Adrenal gland (tissue), 5 donors: ENCODE measurements at regions not wholly inside any gene's neighbourhood (a gene's known extent, or its start where the extent isn't known, plus 50 kb on each side); places are given as distances from the start of the nearest gene placed in this dataset.

Source experiments
- CTCF ChIP-seq, 6 experiments: fragments of 450-650 bp in 4 of 6; fragments of 200-600 bp in 2 of 6; sonication (generic) in 1 of 6; IDR thresholded peaks; 1 replicate in 5 of 6; 2 replicates in 1 of 6; pipeline versions ENCODE4 v1.5.1 to v1.8.0; 2016 to 2021; ENCODE audit warnings: antibody characterized with exemption in 6 of 6, mild to moderate bottlenecking in 2 of 6, moderate library complexity in 1 of 6
- POLR2A ChIP-seq, 2 donors: fragments of 450-650 bp; IDR thresholded peaks; one replicate each; pipeline ENCODE4 v1.6.1; 2017; ENCODE audit warnings: antibody characterized with exemption in 2 of 2, mild to moderate bottlenecking in 2 of 2, moderate library complexity in 1 of 2
- donor health status: DM: no; HTN: no; CAD: no.

GRCh38 chr11:112597286-112597790, 336.7 kb upstream of the PLET1 start:
- TF ChIP-seq CTCF (IDR thresholded peaks at IDR 0.05) (no peak), POLR2A (IDR thresholded peaks at IDR 0.05) (no peak)
